ENCODE measurements at regions not wholly inside any gene's neighbourhood (a gene's known extent, or its start where the extent isn't known, plus 50 kb on each side); places are given as distances from the start of the nearest gene placed in this dataset.

DNA sequence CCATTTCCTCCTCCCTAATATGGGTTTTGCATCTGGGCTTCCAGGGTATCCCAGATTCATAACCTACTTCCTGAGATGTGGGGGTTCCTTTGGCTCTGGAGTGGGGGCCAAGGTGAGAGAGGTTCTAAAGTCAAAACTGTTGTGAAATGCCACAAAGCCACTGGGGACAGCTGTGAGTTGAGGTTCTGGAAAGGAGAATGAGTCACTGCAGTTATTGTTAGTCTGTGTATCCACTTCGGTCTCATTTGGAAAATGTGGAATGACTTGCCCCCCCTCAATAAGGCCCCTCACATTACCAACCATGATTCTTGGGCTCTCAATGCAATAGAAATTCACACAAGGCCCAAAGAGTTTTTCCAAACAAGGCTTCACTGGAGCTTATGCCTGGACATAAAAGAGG, 51.1 kb upstream of the LGALSL start:
- no peak for DNase-seq

GRCh38 chr2:64403426-64403825, 50.5 kb upstream of the LGALSL start:
- DNase-seq: no peak

DNA sequence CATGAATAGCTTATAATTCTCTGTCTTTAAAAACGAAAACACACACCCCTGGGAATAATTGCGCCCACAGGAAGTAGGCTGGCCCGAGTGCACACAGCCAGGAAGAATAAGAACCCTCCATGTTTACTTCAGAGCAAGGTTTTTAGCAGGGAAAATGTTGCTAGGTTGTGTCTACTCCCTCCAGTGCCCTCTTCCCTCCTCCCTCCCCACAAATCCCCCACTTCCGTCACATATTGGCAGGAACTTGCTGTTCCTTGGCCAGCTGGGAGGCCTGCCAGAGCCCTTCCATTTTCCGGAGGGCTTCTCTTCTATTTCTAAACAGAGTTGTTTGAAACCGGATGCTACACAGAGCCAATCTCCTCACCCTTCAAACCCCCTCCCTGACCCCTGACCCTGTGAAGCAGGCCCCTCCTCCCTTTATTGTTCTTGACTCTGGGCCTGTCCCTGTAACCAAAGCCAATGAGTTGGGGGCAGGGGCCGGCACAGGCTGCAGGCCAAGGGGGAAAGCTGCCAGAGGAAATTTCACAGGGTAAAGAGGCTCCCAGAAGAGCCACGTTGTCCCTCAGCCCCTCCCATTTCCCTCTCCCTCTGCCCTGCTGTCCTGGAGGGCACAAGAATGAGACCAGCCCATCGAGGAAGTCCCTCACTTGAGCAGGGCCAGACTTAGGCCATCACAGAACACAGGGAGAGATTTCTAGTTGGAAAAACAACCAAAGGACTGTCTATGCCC, 49.8 kb upstream of the LGALSL start:
- DNase-seq: peak; percentile 87

All from renal pelvis (tissue), 1 donor.